Kidney epithelial cell (primary cell): ENCODE measurements at regions not wholly inside any gene's neighbourhood (a gene's known extent, or its start where the extent isn't known, plus 50 kb on each side); places are given as distances from the start of the nearest gene placed in this dataset.

Source experiments
- DNase-seq: peaks from one replicate; pipeline ENCODE4 v3.0.0-alpha.2; 2010; ENCODE audit warnings: low read depth
- H3K27me3 ChIP-seq: 2 replicates; pipeline ENCODE4 v1.6.0; 2011; ENCODE audit warnings: low read length; ENCODE audit not compliant: control insufficient read depth, insufficient read depth
- H3K36me3 ChIP-seq: 2 replicates; pipeline ENCODE4 v1.5.1; 2011; ENCODE audit warnings: low read length; ENCODE audit not compliant: control insufficient read depth, insufficient read depth
- H3K4me3 ChIP-seq: 2 replicates; pipeline ENCODE4 v1.5.1; 2011; ENCODE audit warnings: low read depth, mild to moderate bottlenecking, control low read depth, low read length
- TF ChIP-seq, protein P1 (sequence below): IDR thresholded peaks from 2 replicates; pipeline ENCODE4 v1.5.1; 2011; ENCODE audit warnings: mild to moderate bottlenecking, moderate library complexity, low read length, control low read depth, inconsistent platforms; ENCODE audit not compliant: insufficient read depth, poor library complexity, severe bottlenecking

- no peak for DNase-seq
- Histone ChIP-seq H3K27me3 (peaks cover 12% of the 10 kb centered on the region), H3K4me3 (no peak overlapping the region), H3K36me3 (no peaks in the 10 kb centered on the region)
- TF ChIP-seq, protein P1, sequence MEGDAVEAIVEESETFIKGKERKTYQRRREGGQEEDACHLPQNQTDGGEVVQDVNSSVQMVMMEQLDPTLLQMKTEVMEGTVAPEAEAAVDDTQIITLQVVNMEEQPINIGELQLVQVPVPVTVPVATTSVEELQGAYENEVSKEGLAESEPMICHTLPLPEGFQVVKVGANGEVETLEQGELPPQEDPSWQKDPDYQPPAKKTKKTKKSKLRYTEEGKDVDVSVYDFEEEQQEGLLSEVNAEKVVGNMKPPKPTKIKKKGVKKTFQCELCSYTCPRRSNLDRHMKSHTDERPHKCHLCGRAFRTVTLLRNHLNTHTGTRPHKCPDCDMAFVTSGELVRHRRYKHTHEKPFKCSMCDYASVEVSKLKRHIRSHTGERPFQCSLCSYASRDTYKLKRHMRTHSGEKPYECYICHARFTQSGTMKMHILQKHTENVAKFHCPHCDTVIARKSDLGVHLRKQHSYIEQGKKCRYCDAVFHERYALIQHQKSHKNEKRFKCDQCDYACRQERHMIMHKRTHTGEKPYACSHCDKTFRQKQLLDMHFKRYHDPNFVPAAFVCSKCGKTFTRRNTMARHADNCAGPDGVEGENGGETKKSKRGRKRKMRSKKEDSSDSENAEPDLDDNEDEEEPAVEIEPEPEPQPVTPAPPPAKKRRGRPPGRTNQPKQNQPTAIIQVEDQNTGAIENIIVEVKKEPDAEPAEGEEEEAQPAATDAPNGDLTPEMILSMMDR = no peak
Measured at GRCh38 chr9:129398961-129399633, 221.0 kb upstream of the IER5L start.

GRCh38 chr9:129398101-129398960 is 220.3 kb upstream of the IER5L start:
- TF ChIP-seq, protein P1 = no peak
- peaks cover 12% of the 10 kb centered on the region for H3K27me3 ChIP-seq
- no peaks in the 10 kb centered on the region for H3K36me3 ChIP-seq
- no peak overlapping the region for H3K4me3 ChIP-seq
- no peak for DNase-seq

GRCh38 chr9:129397335-129397734 is 219.3 kb upstream of the IER5L start:
- no peak overlapping the region for H3K4me3 ChIP-seq
- no peaks in the 10 kb centered on the region for H3K36me3 ChIP-seq
- peaks cover 12% of the 10 kb centered on the region for H3K27me3 ChIP-seq
- no peak for DNase-seq
- TF ChIP-seq, protein P1 = no peak

- TF ChIP-seq, protein P1 = no peak
- no peak overlapping the region for H3K4me3 ChIP-seq
- H3K36me3 ChIP-seq = no peaks in the 10 kb centered on the region
- peaks cover 12% of the 10 kb centered on the region for H3K27me3 ChIP-seq
- DNase-seq = no peak
Measured at GRCh38 chr9:129396365-129396708, 218.3 kb upstream of the IER5L start.

DNA sequence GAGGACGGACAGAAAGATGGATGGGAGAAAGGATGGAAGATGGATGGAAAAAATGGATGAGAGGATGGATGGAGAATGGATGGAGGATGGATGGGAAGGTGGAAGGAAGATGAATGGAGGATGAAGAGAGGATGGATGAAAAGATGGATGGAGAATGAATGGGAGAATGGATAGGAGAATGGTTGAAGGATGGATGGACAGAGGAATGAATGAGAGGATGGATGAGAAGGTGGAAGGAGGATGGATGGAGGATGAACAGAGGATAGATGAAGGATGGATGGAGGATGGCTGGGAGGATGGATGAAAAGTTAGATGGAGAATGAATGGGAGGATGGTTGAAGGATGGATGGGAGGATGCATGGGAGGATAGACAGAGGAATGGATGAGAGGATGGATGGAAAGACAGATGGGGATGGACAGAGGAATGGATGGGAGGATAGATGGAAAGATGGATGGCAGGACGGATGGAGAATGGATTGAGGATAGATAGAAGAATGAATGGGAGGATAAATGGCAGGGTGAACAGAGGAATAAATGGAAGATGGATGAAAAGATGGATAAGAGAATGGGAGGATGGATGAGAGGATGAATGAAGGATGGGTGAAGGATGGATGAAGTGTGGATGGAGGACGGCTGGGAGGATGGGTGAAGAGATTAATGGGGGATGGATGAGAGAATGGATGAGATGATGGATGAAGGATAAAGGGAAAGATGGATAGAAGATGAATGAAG is 217.7 kb upstream of the IER5L start:
- no peak overlapping the region for H3K4me3 ChIP-seq
- H3K27me3 ChIP-seq = peaks cover 12% of the 10 kb centered on the region
- no peak for DNase-seq
- TF ChIP-seq, protein P1 = no peak
- H3K36me3 ChIP-seq = no peaks in the 10 kb centered on the region
